ENCODE measurements at regions not wholly inside any gene's neighbourhood (a gene's known extent, or its start where the extent isn't known, plus 50 kb on each side); places are given as distances from the start of the nearest gene placed in this dataset.

DNA sequence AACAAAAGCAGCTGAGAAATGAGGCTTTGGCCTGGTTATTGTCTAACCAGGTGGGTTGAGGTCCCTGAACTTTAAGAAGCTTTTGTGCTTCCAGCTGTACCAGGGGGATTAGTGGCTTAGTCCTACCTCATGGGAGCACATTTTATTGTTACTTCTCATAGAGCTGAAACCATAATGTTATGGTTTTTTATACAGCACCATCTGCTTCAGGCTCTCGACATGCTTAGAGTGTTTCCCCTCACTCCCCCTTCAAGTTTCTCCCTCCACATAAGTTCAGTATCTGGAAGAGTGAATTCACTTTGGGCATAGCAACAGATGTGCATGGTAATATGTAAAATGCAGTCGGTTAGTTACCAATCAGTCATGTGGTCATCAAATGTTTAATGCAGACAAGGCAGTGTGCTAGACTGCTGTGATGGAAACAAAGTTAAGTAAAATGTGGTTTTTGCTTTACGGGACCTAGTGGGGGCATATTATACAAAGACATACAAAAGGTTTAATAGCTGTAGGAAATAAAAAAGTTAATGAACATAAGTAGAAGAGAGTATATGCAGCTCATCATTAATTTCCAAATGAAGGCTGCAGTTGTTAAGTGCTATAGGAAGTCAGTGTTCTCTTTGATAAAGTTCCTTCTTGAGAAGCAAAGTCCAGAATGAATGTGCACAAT, 95.9 kb upstream of the SPRY4 start:
- H3K27me3 Mint-ChIP-seq (ENCODE audit: low read depth): no peaks in the 10 kb centered on the region
- peaks cover under 1% of the 10 kb centered on the region for H3K9me3 Mint-ChIP-seq
- H3K36me3 Mint-ChIP-seq (ENCODE audit: low read depth): no peaks in the 10 kb centered on the region
- H3K27ac Mint-ChIP-seq (ENCODE audit: unreplicated experiment): peak overlapping the region; percentile 0
- H3K4me3 Mint-ChIP-seq: no peak overlapping the region
- peaks cover 25% of the 10 kb centered on the region for H3K4me1 Mint-ChIP-seq
- no peak for DNase-seq (ENCODE audit: low read depth, low spot score)
- TF ChIP-seq, protein P1, sequence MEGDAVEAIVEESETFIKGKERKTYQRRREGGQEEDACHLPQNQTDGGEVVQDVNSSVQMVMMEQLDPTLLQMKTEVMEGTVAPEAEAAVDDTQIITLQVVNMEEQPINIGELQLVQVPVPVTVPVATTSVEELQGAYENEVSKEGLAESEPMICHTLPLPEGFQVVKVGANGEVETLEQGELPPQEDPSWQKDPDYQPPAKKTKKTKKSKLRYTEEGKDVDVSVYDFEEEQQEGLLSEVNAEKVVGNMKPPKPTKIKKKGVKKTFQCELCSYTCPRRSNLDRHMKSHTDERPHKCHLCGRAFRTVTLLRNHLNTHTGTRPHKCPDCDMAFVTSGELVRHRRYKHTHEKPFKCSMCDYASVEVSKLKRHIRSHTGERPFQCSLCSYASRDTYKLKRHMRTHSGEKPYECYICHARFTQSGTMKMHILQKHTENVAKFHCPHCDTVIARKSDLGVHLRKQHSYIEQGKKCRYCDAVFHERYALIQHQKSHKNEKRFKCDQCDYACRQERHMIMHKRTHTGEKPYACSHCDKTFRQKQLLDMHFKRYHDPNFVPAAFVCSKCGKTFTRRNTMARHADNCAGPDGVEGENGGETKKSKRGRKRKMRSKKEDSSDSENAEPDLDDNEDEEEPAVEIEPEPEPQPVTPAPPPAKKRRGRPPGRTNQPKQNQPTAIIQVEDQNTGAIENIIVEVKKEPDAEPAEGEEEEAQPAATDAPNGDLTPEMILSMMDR (conservative IDR thresholded peaks at IDR 0.05): no peak

DNA sequence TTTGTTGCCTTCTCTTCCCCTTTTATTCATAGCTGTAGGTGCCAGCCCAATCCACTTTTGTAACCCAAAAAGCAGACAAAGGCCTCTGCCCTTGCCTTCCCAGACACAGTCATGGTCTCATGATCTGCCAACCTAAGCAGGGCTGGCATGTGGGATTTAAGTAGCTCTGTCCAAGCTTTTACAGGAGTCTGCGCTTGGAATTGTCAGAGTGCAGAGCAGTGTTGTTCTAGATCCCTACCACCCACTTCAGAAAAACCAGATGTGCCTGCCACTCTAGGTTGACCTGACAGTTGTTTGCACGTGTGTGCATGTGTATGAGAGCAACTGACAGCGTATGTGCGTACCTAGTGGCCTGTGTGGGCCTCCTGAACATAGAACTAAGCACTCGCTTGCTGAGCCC, 87.8 kb upstream of the SPRY4 start:
- H3K27ac Mint-ChIP-seq (ENCODE audit: unreplicated experiment): no peak overlapping the region
- DNase-seq (ENCODE audit: low read depth, low spot score): no peak
- peaks cover 40% of the 10 kb centered on the region for H3K4me1 Mint-ChIP-seq
- H3K27me3 Mint-ChIP-seq (ENCODE audit: low read depth): no peaks in the 10 kb centered on the region
- H3K36me3 Mint-ChIP-seq (ENCODE audit: low read depth): no peaks in the 10 kb centered on the region
- H3K9me3 Mint-ChIP-seq: peaks cover 3% of the 10 kb centered on the region
- TF ChIP-seq, protein P1 (conservative IDR thresholded peaks at IDR 0.05): no peak
- H3K4me3 Mint-ChIP-seq: no peak overlapping the region

DNA sequence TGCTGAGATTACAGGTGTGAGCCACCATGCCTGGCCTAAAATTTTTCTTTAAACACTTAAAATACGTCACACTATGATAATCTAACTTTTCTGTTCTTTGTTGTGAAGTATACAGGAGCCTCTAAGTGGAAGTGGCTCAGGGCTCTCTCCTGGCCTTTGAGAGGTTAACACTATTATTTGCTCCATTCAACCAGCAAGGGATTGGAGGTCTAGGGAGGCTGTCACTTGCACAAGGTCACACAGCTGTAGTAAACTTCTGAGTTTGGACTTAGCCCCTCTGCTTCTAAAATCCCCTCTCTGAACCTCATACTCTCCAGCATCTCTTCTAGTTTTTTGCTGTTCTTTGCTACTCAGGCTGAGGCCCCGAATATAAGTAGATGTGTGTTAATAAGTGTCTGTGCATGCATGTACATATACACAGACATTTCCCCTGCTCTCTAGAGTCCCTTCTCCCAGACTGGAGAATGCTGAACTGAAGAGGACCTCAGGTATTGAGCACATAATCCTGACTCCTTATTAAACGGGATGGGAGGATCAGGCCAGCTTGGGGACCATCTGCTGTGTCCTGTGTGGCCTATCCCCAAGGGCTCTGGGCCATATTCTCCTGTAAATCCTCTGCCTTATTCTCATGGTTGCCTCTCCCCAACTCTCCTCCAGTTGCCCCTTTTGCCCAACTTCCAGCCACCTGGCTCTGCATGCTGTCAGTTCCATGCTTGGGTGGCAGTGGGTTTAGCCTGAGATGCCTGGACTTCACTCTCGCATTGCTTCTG, 87.0 kb upstream of the SPRY4 start:
- Mint-ChIP-seq H3K36me3 (ENCODE audit: low read depth) (no peaks in the 10 kb centered on the region), H3K27ac (ENCODE audit: unreplicated experiment) (peak overlapping the region; percentile 47), H3K4me3 (no peak overlapping the region), H3K4me1 (peaks cover 44% of the 10 kb centered on the region), H3K27me3 (ENCODE audit: low read depth) (no peaks in the 10 kb centered on the region), H3K9me3 (peaks cover 3% of the 10 kb centered on the region)
- DNase-seq (ENCODE audit: low read depth, low spot score): no peak
- TF ChIP-seq, protein P1 (conservative IDR thresholded peaks at IDR 0.05): no peak

DNA sequence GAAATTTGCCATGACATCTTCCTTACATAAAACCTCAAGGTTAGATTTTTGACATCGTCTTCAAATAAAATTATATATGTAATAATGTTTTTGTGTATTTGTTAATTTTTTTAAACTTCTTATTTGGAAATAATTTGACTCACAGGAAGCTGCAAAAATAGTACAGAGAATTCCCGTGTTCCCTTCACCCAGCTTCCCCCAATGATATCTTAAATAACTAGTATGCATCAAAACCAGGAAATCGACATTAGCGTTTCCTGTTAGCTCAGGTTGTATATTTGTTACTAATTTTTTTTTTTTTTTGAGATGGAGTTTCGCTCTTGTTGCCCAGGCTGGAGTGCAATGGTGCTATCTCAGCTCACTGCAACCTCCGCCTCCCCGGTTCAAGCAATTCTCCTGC, 86.3 kb upstream of the SPRY4 start:
- H3K9me3 Mint-ChIP-seq: peaks cover 3% of the 10 kb centered on the region
- DNase-seq (ENCODE audit: low read depth, low spot score): no peak
- TF ChIP-seq, protein P1 (conservative IDR thresholded peaks at IDR 0.05): no peak
- no peaks in the 10 kb centered on the region for H3K27me3 Mint-ChIP-seq (ENCODE audit: low read depth)
- H3K4me1 Mint-ChIP-seq: peaks cover 44% of the 10 kb centered on the region
- H3K36me3 Mint-ChIP-seq (ENCODE audit: low read depth): no peaks in the 10 kb centered on the region
- H3K4me3 Mint-ChIP-seq: no peak overlapping the region
- H3K27ac Mint-ChIP-seq (ENCODE audit: unreplicated experiment): no peak overlapping the region

DNA sequence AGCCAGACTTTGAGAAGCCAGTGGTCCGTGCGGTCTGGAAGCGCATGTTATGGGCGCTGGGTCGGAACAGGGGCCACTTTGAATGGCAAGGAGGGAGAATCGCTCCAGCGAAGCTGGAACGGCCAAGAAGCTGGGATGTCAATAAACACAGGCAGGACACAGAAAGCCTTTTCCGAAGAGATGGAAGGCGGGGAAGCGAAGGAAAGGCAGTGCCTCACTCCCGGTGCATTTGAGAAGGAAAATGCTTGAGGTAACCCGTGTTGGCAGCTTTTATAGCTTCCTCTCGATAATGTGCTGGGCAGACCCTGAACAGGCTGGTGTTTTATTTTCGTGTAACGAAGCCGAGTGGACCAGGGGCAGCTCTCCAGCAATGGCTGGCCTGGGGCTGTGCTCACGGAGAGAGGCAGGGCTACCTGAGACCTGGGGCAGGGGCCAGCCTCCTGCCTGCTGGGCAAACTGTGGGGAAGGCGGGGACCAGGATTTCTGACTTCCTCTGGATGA, 84.2 kb upstream of the SPRY4 start:
- Mint-ChIP-seq H3K36me3 (ENCODE audit: low read depth) (no peaks in the 10 kb centered on the region), H3K4me3 (no peak overlapping the region), H3K27ac (ENCODE audit: unreplicated experiment) (no peak overlapping the region), H3K9me3 (no peaks in the 10 kb centered on the region), H3K27me3 (ENCODE audit: low read depth) (no peaks in the 10 kb centered on the region), H3K4me1 (peaks cover 49% of the 10 kb centered on the region)
- DNase-seq (ENCODE audit: low read depth, low spot score): no peak
- TF ChIP-seq, protein P1 (conservative IDR thresholded peaks at IDR 0.05): no peak

Measured in neural crest cell (in vitro differentiated cells).